ENCODE measurements at regions not wholly inside any gene's neighbourhood (a gene's known extent, or its start where the extent isn't known, plus 50 kb on each side); places are given as distances from the start of the nearest gene placed in this dataset.
"Not testable (repeated sequence)": the region's sequence is repeated elsewhere in the genome, so short reads cannot be mapped to it uniquely, and the experiment has no call there.

GRCh38 chr3:117844676-117845075 is 1135.1 kb downstream of the TUSC7 start:
- no peak for DNase-seq (ENCODE audit: low read depth in 4 of 4, low spot score in 3 of 4)

DNA sequence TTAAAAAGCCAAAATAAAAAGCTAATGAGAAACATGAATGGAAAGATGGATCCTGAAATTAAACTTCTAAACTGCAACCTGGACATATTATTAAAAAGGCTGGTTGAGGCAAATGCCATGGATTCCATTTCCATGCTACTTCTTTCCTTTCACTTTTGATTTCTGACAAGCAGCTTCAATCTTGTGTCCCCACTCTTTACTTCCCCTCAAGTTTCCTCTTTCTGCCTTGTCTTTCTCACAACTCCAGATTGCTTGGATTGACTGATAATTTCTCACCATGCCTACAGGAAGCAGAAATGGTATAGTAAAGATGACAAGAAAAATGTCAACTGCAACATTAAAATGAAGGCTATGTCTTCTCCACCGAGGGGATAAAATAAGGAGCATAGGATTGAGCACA is 1136.7 kb downstream of the TUSC7 start:
- DNase-seq (ENCODE audit: low read depth in 4 of 4, low spot score in 3 of 4): no peak

GRCh38 chr3:117848606-117849005 is 1139.0 kb downstream of the TUSC7 start:
- DNase-seq (ENCODE audit: low read depth in 4 of 4, low spot score in 3 of 4): no peak

DNA sequence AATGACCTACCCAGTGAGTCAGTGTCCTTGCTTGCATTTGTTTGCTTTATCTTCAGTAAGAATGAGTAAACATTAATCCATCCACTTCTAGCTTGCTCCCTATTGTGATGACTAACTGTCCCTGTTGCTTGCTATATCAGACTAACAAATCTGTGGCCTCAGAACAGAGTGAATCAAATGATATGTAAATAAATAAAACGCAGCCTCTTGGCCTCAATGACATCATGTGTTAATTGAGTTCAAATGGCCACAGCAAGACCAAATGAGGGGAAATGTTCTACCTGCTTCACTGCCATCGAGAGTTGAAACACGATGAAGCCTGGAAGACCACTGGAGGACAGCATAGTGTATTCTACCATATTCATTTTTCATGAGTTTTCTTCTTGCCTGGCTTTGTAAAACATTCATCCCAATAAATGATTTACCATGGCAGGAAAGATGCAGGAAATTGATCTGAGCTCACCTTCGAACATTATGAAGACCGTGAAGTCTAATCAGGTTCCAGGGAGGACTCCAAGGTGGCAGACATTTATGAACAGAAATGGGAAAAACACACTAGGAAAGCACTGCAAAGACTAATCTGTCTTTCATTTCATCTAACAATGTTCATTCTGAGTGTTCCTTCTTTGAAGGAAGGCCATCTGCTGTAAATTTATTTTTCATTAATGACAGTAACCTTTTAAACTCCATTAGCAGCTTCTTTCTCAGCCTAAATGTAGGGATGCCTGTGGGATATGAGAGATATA is 1144.5 kb downstream of the TUSC7 start:
- no peak for DNase-seq (ENCODE audit: low read depth in 4 of 4, low spot score in 3 of 4)

GRCh38 chr3:117856354-117856753 is 1146.8 kb downstream of the TUSC7 start:
- no peak for DNase-seq (ENCODE audit: low read depth in 4 of 4, low spot score in 3 of 4)

DNA sequence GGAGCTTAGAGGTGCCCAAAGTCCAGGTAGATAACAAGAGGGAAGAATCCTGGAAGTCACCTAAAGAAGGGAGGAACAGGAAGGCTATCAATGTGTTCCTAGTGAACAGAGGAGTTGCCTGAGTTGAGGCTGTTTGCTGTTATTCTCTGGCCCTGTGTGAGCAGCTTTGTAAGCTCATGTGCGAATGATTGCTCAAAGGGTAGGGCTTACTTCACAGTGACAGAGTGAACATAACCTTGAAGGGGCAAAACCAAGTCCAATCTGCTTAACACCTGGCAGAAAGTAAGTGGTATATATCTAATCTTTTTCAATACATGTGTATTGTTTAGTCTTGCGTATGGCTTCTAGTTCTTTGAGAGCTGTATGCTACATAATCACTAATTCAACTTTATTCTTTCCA is 1153.6 kb downstream of the TUSC7 start:
- DNase-seq (ENCODE audit: low read depth in 4 of 4, low spot score in 3 of 4): no peak

GRCh38 chr3:117865338-117865737 is 1155.8 kb downstream of the TUSC7 start:
- no peak for DNase-seq (ENCODE audit: low read depth in 4 of 4, low spot score in 3 of 4)

DNA sequence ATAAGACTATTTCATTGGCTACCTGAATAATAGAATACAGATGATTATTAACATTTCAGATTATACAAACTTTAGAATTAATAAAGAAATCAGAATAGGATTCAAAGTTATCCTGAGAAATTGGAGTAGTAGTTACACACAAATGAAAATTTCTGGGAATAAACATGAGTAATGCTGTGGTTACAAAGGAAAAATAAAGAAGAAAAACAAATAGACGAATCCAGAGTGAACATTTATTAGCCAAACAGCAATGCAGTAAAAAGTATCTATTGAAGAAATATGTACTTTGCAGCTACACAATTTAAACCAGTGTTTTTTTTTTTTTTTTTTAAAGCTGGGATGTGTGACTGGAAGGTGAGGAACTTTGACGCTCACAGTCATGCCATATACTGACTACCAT is 1159.2 kb downstream of the TUSC7 start:
- DNase-seq (ENCODE audit: low read depth in 4 of 4, low spot score in 3 of 4): no peak

GRCh38 chr3:117871934-117872333 is 1162.4 kb downstream of the TUSC7 start:
- no peak for DNase-seq (ENCODE audit: low read depth in 4 of 4, low spot score in 3 of 4)

- not testable (repeated sequence) for DNase-seq (ENCODE audit: low read depth in 4 of 4, low spot score in 3 of 4)
These were observed 1161.9 kb downstream of the IGSF11 start for GRCh38 chr3:117872594-117873248.

- DNase-seq (ENCODE audit: low read depth in 4 of 4, low spot score in 3 of 4): peak in 2 of 4 donors; percentile 14 to 31
These were observed 1161.4 kb downstream of the IGSF11 start for GRCh38 chr3:117873249-117873600.

- DNase-seq (ENCODE audit: low read depth in 4 of 4, low spot score in 3 of 4): no peak
These were observed 1160.5 kb downstream of the IGSF11 start for GRCh38 chr3:117874028-117874690.

GRCh38 chr3:117874904-117875874 is 1159.5 kb downstream of the IGSF11 start:
- DNase-seq (ENCODE audit: low read depth in 4 of 4, low spot score in 3 of 4): no peak

- DNase-seq (ENCODE audit: low read depth in 4 of 4, low spot score in 3 of 4): no peak
These were observed 1158.8 kb downstream of the IGSF11 start for GRCh38 chr3:117875887-117876286.

DNA sequence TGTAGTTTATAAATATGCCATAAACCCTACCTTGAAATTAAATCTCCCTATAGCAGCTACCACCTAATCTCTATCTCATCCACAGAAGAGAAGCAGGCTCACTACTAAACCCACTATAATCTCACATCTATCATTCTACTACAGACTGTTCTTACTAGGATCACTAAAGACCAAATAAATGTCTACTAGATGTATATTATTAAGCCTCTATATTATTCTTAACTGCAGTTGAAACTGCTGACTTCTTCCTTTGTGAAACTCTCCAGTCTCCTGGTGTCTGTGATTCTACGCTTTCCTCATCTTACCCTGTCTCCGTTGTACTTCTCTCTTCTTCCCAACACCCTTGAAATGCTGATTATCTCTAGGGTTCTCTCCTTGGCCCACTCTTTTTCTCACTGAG is 1154.0 kb downstream of the IGSF11 start:
- no peak for DNase-seq (ENCODE audit: low read depth in 4 of 4, low spot score in 3 of 4)

DNA sequence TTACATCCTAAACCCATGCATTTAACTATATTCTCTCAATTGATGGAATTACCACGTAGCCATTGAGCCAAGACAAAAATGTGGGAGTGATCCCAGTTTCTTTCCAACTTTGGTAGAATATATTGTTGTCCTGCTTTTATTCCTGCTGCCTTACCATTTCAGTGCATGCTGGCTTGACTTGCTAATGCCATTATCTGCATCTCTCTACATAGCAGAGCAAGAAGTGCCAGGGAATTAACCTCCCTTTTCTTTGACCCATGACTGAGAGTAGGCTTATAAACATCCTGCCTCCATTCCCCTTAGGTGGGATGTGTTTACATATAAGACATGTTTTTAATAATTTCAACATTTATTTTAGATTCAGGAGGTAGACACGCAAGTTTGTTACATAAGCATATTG is 1153.4 kb downstream of the IGSF11 start:
- DNase-seq (ENCODE audit: low read depth in 4 of 4, low spot score in 3 of 4): no peak

DNA sequence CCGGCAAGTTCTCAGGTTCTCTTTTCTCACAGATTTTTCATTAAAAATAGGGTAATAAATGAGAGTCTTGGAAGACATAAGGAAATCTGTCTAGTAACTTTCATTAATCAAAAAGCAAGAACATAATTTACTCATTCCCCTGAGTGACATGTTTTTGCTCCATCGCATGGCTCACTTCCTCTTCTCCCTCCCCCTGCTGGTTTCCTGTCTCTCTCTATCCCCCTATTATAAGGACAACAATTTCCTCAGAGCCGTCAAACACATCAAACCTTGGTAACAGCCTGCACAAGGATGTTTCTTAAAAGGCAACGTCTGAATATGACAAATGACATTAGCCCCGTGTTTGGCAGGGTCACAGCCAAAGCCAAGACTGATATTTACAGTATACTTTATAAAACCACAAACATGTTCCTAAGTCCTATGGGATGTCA is 1149.6 kb downstream of the IGSF11 start:
- DNase-seq (ENCODE audit: low read depth in 4 of 4, low spot score in 3 of 4): no peak

GRCh38 chr3:117886147-117886546 is 1148.5 kb downstream of the IGSF11 start:
- no peak for DNase-seq (ENCODE audit: low read depth in 4 of 4, low spot score in 3 of 4)

GRCh38 chr3:117887031-117887430 is 1147.6 kb downstream of the IGSF11 start:
- DNase-seq (ENCODE audit: low read depth in 4 of 4, low spot score in 3 of 4): no peak

DNA sequence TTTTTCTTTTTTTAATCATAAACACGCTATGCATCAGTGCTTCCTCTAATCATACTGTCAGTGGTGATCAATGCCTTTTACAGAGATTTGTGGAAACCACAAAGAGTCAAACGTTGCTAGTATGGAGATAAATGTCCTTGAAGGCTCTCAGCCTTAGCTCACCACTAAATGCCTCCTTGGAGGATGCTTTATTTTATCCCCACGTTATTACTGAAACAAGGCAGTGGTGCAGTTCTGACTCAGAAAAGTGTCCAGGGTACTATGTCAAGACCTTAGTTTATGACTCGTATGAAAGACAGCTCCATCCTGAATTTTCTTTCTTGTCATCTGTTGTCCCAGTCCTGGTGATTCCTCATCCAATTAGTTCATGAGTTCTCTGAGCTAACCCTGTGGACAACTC is 1146.7 kb downstream of the IGSF11 start:
- DNase-seq (ENCODE audit: low read depth in 4 of 4, low spot score in 3 of 4): no peak

GRCh38 chr3:117892431-117892841 is 1142.2 kb downstream of the IGSF11 start:
- no peak for DNase-seq (ENCODE audit: low read depth in 4 of 4, low spot score in 3 of 4)

Measured in left renal pelvis (tissue), 4 donors.